Parathyroid adenoma (tissue), 2 donors: ENCODE measurements at regions not wholly inside any gene's neighbourhood (a gene's known extent, or its start where the extent isn't known, plus 50 kb on each side); places are given as distances from the start of the nearest gene placed in this dataset.

ENCODE experiments used
- H2AFZ ChIP-seq: fragments of 300-600 bp; sonication (generic); one replicate; pipeline ENCODE4 v1.7.0; 2017; ENCODE audit warnings: antibody characterized with exemption, mild to moderate bottlenecking
- H3K27ac ChIP-seq: fragments of 300-600 bp; sonication (generic); one replicate; pipeline ENCODE4 v1.7.0; 2017
- H3K27me3 ChIP-seq: fragments of 300-600 bp; sonication (generic); one replicate; pipeline ENCODE4 v1.7.0; 2017; ENCODE audit warnings: low read length; ENCODE audit not compliant: control insufficient read depth, insufficient read depth
- H3K36me3 ChIP-seq: fragments of 300-600 bp; sonication (generic); one replicate; pipeline ENCODE4 v1.7.0; 2017; ENCODE audit warnings: low read length; ENCODE audit not compliant: control insufficient read depth, insufficient read depth
- H3K4me1 ChIP-seq: fragments of 300-600 bp; sonication (generic); one replicate; pipeline ENCODE4 v1.7.0; 2017; ENCODE audit warnings: control low read depth
- H3K4me2 ChIP-seq: fragments of 300-600 bp; sonication (generic); one replicate; pipeline ENCODE4 v1.7.0; 2017; ENCODE audit warnings: low read length
- H3K4me3 ChIP-seq: fragments of 300-600 bp; sonication (generic); one replicate; pipeline ENCODE4 v1.7.0; 2017; ENCODE audit warnings: low read depth, low read length
- H3K79me2 ChIP-seq: fragments of 300-600 bp; sonication (generic); one replicate; pipeline ENCODE4 v1.7.0; 2017; ENCODE audit warnings: control low read depth
- H3K9ac ChIP-seq: fragments of 300-600 bp; sonication (generic); one replicate; pipeline ENCODE4 v1.7.0; 2017; ENCODE audit warnings: mild to moderate bottlenecking
- H3K9me3 ChIP-seq: fragments of 300-600 bp; sonication (generic); one replicate; pipeline ENCODE4 v1.7.0; 2017; ENCODE audit warnings: low read length; ENCODE audit not compliant: control insufficient read depth
- CTCF ChIP-seq: fragments of 300-600 bp; sonication (generic); IDR thresholded peaks from one replicate; pipeline ENCODE4 v1.7.0; 2017; ENCODE audit warnings: antibody characterized with exemption, mild to moderate bottlenecking
- donor health status: primary hyperparathyroidism.

GRCh38 chr4:30460818-30461217, 259.4 kb upstream of the PCDH7 start:
- Histone ChIP-seq H3K9ac (no peak overlapping the region), H3K79me2 (no peaks in the 10 kb centered on the region), H3K27ac (no peak overlapping the region), H3K27me3 (no peaks in the 10 kb centered on the region), H3K4me3 (no peak overlapping the region), H3K9me3 (no peaks in the 10 kb centered on the region), H3K4me1 (no peaks in the 10 kb centered on the region), H2AFZ (no peak overlapping the region), H3K4me2 (no peak overlapping the region), H3K36me3 (no peaks in the 10 kb centered on the region)
- TF ChIP-seq CTCF, result no peak

GRCh38 chr4:30461218-30461617, 259.0 kb upstream of the PCDH7 start:
- no peaks in the 10 kb centered on the region for H3K36me3 ChIP-seq
- no peak overlapping the region for H2AFZ ChIP-seq
- H3K4me3 ChIP-seq, result no peak overlapping the region
- no peaks in the 10 kb centered on the region for H3K9me3 ChIP-seq
- no peaks in the 10 kb centered on the region for H3K27me3 ChIP-seq
- no peak overlapping the region for H3K9ac ChIP-seq
- no peaks in the 10 kb centered on the region for H3K4me1 ChIP-seq
- no peak overlapping the region for H3K4me2 ChIP-seq
- H3K27ac ChIP-seq, result no peak overlapping the region
- TF ChIP-seq CTCF, result no peak
- H3K79me2 ChIP-seq, result no peaks in the 10 kb centered on the region

- Histone ChIP-seq H3K4me3 (no peak overlapping the region), H2AFZ (no peak overlapping the region), H3K27me3 (no peaks in the 10 kb centered on the region), H3K4me2 (no peak overlapping the region), H3K9me3 (no peaks in the 10 kb centered on the region), H3K9ac (no peak overlapping the region), H3K27ac (no peak overlapping the region), H3K4me1 (no peaks in the 10 kb centered on the region), H3K36me3 (no peaks in the 10 kb centered on the region), H3K79me2 (no peaks in the 10 kb centered on the region)
- no peak for TF ChIP-seq CTCF
Measured at GRCh38 chr4:30462445-30463090, 257.6 kb upstream of the PCDH7 start.

GRCh38 chr4:30471861-30472260, 248.3 kb upstream of the PCDH7 start:
- Histone ChIP-seq H2AFZ (no peak overlapping the region), H3K79me2 (no peaks in the 10 kb centered on the region), H3K9ac (no peak overlapping the region), H3K4me3 (no peak overlapping the region), H3K36me3 (no peaks in the 10 kb centered on the region), H3K4me2 (no peak overlapping the region), H3K9me3 (no peaks in the 10 kb centered on the region), H3K4me1 (no peaks in the 10 kb centered on the region), H3K27me3 (no peaks in the 10 kb centered on the region), H3K27ac (no peak overlapping the region)
- no peak for TF ChIP-seq CTCF

GRCh38 chr4:30473225-30473624, 246.9 kb upstream of the PCDH7 start:
- Histone ChIP-seq H3K4me1 (no peaks in the 10 kb centered on the region), H2AFZ (no peak overlapping the region), H3K27ac (no peak overlapping the region), H3K9ac (no peak overlapping the region), H3K36me3 (no peaks in the 10 kb centered on the region), H3K4me3 (no peak overlapping the region), H3K27me3 (no peaks in the 10 kb centered on the region), H3K79me2 (no peaks in the 10 kb centered on the region), H3K4me2 (no peak overlapping the region), H3K9me3 (no peaks in the 10 kb centered on the region)
- TF ChIP-seq CTCF, result no peak
